DMS 273 (cell line): ENCODE measurements at regions not wholly inside any gene's neighbourhood (a gene's known extent, or its start where the extent isn't known, plus 50 kb on each side); places are given as distances from the start of the nearest gene placed in this dataset.
A peak's percentile ranks its signal among the peaks of the same experiment; 100 is the strongest.

Experiments used
- DNase-seq: peaks from one replicate; lab custom pipeline; 2025; ENCODE audit not compliant: unreplicated experiment; lab: John Stamatoyannopoulos, UW

- no peak for DNase-seq
Observed at GRCh38 chr3:99131876-99132275, 230.4 kb upstream of the DCBLD2 start.

- no peak for DNase-seq
Observed at GRCh38 chr3:99128725-99129505, 227.4 kb upstream of the DCBLD2 start.

- DNase-seq, result no peak
Observed at GRCh38 chr3:99128235-99128634, 226.7 kb upstream of the DCBLD2 start.

- no peak for DNase-seq
Observed at GRCh38 chr3:99126316-99126715, 224.8 kb upstream of the DCBLD2 start.

GRCh38 chr3:99119385-99119784, 217.9 kb upstream of the DCBLD2 start:
- no peak for DNase-seq

- no peak for DNase-seq
Observed at GRCh38 chr3:99118381-99118780, 216.9 kb upstream of the DCBLD2 start.

GRCh38 chr3:99114565-99115291, 213.2 kb upstream of the DCBLD2 start:
- DNase-seq, result peak; percentile 32

- DNase-seq, result no peak
Observed at GRCh38 chr3:99111235-99111634, 209.7 kb upstream of the DCBLD2 start.

- DNase-seq, result no peak
Observed at GRCh38 chr3:99110401-99110800, 208.9 kb upstream of the DCBLD2 start.

- no peak for DNase-seq
Observed at GRCh38 chr3:99108508-99108907, 207.0 kb upstream of the DCBLD2 start.

GRCh38 chr3:99094606-99095005, 193.1 kb upstream of the DCBLD2 start:
- no peak for DNase-seq

GRCh38 chr3:99087277-99087676, 185.8 kb upstream of the DCBLD2 start:
- no peak for DNase-seq

- no peak for DNase-seq
Observed at GRCh38 chr3:99084826-99085225, 183.3 kb upstream of the DCBLD2 start.

- no peak for DNase-seq
Observed at GRCh38 chr3:99084156-99084555, 182.7 kb upstream of the DCBLD2 start.

GRCh38 chr3:99071096-99071495, 169.6 kb upstream of the DCBLD2 start:
- no peak for DNase-seq

- DNase-seq, result no peak
Observed at GRCh38 chr3:99069973-99070372, 168.5 kb upstream of the DCBLD2 start.

GRCh38 chr3:99066863-99067262, 165.4 kb upstream of the DCBLD2 start:
- no peak for DNase-seq

GRCh38 chr3:99049164-99049563, 147.7 kb upstream of the DCBLD2 start:
- no peak for DNase-seq

GRCh38 chr3:99041747-99042146, 140.3 kb upstream of the DCBLD2 start:
- DNase-seq, result no peak

GRCh38 chr3:99031778-99032177, 130.3 kb upstream of the DCBLD2 start:
- DNase-seq, result no peak

GRCh38 chr3:99023590-99024192, 122.2 kb upstream of the DCBLD2 start:
- peak; percentile 62 for DNase-seq

- no peak for DNase-seq
Observed at GRCh38 chr3:99021466-99021865, 120.0 kb upstream of the DCBLD2 start.
